Gastrocnemius medialis (tissue), 4 donors: ENCODE measurements at regions not wholly inside any gene's neighbourhood (a gene's known extent, or its start where the extent isn't known, plus 50 kb on each side); places are given as distances from the start of the nearest gene placed in this dataset.

ENCODE experiments used
- ATAC-seq, 2 donors: fragments of 150-250 bp; one replicate each; pipeline ENCODE4 v1.9.1; 2016
- DNase-seq, 2 donors: peaks; one replicate each; pipeline ENCODE4 v3.0.0-alpha.2; 2019
- H3K27ac ChIP-seq, 4 donors: fragments of 200-600 bp; sonication (generic); 1 replicate in 1 of 4; 2 replicates in 3 of 4; pipeline ENCODE4 v1.5.1; 2016 to 2018; ENCODE audit warnings: mild to moderate bottlenecking in 2 of 4, moderate library complexity in 1 of 4
- H3K27me3 ChIP-seq, 3 donors: fragments of 200-600 bp; sonication (generic) in 2 of 3; 1 replicate in 1 of 3; 2 replicates in 2 of 3; pipeline versions ENCODE4 v1.5.1 to v1.6.0; 2016 to 2019; ENCODE audit warnings: mild to moderate bottlenecking in 1 of 3, moderate library complexity in 1 of 3
- H3K36me3 ChIP-seq, 2 donors: fragments of 200-600 bp; sonication (generic) in 1 of 2; one replicate each; pipeline ENCODE4 v1.5.1; 2017 to 2018
- H3K4me1 ChIP-seq, 2 donors: fragments of 200-600 bp; sonication (generic) in 1 of 2; one replicate each; pipeline ENCODE4 v1.5.1; 2016 to 2017; ENCODE audit warnings: mild to moderate bottlenecking in 2 of 2
- H3K4me3 ChIP-seq, 4 donors: fragments of 200-600 bp; sonication (generic) in 3 of 4; 1 replicate in 1 of 4; 2 replicates in 3 of 4; pipeline ENCODE4 v1.5.1; 2016 to 2019; ENCODE audit warnings: mild to moderate bottlenecking in 2 of 4
- H3K9me3 ChIP-seq, 3 donors: fragments of 200-600 bp; sonication (generic) in 2 of 3; 1 replicate in 1 of 3; 2 replicates in 2 of 3; pipeline ENCODE4 v1.5.1; 2016 to 2019
- POLR2A ChIP-seq, 2 donors: fragments of 450-650 bp; IDR thresholded peaks; one replicate each; pipeline ENCODE4 v1.6.1; 2017; ENCODE audit warnings: antibody characterized with exemption in 2 of 2, mild to moderate bottlenecking in 2 of 2, moderate library complexity in 2 of 2
- in situ Hi-C, 4 donors: fragments of 200-750 bp; cut with MboI; loops; one replicate each; pipeline versions ENCODE4 v1.15.0 to v1.8.0; 2017; ENCODE audit warnings: low sequenced_read_pairs in 4 of 4
- intact Hi-C: fragments of 100-400 bp; cut with DNase I; formaldehyde crosslinking; loops from one replicate; pipeline ENCODE4 v1.15.1; 2023; ENCODE audit warnings: low total_unique reads
- TF ChIP-seq, protein P1 (sequence below), 5 experiments: fragments of 450-650 bp in 3 of 5; fragments of 200-600 bp in 2 of 5; sonication (generic) in 2 of 5; IDR thresholded peaks in 4 of 5; conservative IDR thresholded peaks in 1 of 5; 1 replicate in 4 of 5; 2 replicates in 1 of 5; pipeline ENCODE4 v1.5.1; 2016 to 2019; ENCODE audit warnings: antibody characterized with exemption in 5 of 5, mild to moderate bottlenecking in 3 of 5, moderate library complexity in 3 of 5

DNA sequence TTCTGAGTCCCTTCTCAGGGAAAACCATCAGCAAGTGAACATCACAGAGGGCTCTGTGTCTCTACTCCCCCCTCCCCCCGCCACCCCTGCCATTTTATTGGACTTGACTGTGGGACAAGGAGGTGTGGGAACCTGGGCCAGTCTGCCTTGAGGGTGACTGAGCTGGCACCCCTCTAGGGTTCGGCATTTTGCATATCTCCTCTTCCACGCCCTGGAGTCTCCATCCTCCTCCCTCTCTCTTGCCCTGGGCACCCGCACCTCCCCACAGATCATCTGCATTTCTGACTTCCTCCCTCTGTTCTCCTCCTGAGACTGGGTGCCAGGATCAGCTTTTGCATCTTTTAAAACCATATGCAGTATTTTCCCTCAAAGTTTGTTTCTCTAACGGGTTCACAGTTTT lies 107.1 kb upstream of the ERRFI1 start:
- TF ChIP-seq, protein P1, sequence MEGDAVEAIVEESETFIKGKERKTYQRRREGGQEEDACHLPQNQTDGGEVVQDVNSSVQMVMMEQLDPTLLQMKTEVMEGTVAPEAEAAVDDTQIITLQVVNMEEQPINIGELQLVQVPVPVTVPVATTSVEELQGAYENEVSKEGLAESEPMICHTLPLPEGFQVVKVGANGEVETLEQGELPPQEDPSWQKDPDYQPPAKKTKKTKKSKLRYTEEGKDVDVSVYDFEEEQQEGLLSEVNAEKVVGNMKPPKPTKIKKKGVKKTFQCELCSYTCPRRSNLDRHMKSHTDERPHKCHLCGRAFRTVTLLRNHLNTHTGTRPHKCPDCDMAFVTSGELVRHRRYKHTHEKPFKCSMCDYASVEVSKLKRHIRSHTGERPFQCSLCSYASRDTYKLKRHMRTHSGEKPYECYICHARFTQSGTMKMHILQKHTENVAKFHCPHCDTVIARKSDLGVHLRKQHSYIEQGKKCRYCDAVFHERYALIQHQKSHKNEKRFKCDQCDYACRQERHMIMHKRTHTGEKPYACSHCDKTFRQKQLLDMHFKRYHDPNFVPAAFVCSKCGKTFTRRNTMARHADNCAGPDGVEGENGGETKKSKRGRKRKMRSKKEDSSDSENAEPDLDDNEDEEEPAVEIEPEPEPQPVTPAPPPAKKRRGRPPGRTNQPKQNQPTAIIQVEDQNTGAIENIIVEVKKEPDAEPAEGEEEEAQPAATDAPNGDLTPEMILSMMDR (IDR thresholded peaks at IDR 0.05 in 4 of 5, conservative IDR thresholded peaks at IDR 0.05 in 1 of 5), result no peak
- no peak for TF ChIP-seq POLR2A (IDR thresholded peaks at IDR 0.05)
- in situ Hi-C loops, result no loop called here
- intact Hi-C loops, result no loop called here

DNA sequence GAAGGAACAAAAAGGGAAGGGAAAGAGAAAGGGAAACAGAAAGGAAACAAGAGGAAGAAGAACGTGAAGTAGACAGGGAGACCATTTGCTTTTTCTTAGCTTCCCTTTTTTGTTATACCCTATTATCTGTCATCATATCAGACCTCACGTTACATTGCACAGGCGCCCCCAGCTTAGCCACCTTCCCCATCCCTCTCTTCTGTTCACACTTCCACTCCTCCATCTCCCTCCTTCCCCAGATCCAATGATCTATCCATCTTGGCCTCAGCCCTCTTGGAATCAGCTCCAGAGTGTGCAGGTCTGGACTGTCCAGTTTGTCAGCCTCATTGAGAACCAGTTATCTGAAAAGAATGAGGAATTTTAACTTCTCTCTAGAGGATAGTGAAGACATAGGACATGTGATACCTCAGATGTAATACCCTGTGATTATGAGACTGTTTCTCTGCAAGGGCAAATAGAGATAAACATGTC lies 101.1 kb upstream of the ERRFI1 start:
- in situ Hi-C loops (no loop called here), intact Hi-C loops (no loop called here)
- H3K36me3 ChIP-seq, result no peaks in the 10 kb centered on the region
- H3K4me1 ChIP-seq, result no peaks in the 10 kb centered on the region
- H3K9me3 ChIP-seq, result no peaks in the 10 kb centered on the region
- TF ChIP-seq, protein P1 (IDR thresholded peaks at IDR 0.05 in 4 of 5, conservative IDR thresholded peaks at IDR 0.05 in 1 of 5), result no peak
- TF ChIP-seq POLR2A (IDR thresholded peaks at IDR 0.05), result no peak
- no peak overlapping the region for H3K4me3 ChIP-seq
- DNase-seq (no peak), ATAC-seq (peak; percentile 70 to 75)
- peak overlapping the region in 3 of 4 donors; percentile 34 to 51 (median 39) for H3K27ac ChIP-seq
- H3K27me3 ChIP-seq, result no peaks in the 10 kb centered on the region

More for the DNA sequence above, 107.1 kb upstream of the ERRFI1 start:
- no peak for ATAC-seq
- Histone ChIP-seq H3K36me3 (no peaks in the 10 kb centered on the region), H3K27me3 (no peaks in the 10 kb centered on the region), H3K4me3 (no peak overlapping the region), H3K27ac (peak overlapping the region; percentile 50 to 74 (median 69)), H3K9me3 (no peaks in the 10 kb centered on the region), H3K4me1 (peaks cover 5 to 36% of the 10 kb centered on the region in 2 donors)
- peak in 1 of 2 donors; percentile 29 for DNase-seq

DNA sequence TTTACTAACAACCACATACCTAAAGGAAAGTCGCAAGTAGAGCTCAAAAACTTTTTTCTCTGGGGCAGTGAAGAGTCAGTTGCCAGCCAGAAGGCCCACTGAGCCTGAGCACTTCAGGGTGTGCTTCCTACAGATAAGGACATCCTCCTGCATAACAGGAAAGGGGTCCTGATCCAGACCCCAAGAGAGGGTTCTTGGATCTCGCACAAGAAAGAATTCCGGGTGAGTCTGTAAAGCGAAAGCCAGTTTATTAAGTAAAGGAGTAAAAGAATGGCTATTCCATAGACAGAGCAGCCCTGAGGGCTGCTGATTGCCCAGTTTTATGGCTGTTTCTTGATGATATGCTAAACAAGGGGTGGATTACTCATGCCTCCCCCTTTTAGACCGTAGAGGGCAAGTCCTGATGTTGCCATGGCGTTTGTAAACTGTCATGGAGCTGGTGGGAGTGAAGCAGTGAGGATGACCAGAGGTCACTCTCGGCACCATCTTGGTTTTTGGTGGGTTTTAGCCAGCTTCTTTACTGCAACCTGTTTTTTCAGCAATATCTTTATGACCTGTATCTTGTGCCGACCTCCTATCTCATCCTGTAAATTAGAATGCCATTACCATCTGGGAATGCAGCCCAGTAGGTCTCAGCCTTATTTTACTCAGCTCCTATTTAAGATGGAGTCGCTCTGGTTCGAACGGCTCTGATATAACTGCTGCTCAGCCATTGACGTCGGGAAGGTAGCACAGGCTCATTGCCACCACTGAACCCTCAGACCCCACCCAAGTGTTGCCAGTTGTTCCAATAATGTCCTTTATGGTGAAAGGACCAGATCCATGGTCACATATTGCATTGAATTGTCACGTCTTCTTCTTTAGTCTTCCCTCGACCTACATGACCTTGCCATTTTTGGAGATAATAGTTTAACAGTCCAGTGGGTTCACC lies 96.6 kb upstream of the ERRFI1 start:
- Histone ChIP-seq H3K27me3 (no peaks in the 10 kb centered on the region), H3K9me3 (no peaks in the 10 kb centered on the region), H3K36me3 (no peaks in the 10 kb centered on the region), H3K27ac (peak overlapping the region in 2 of 4 donors; percentile 57 to 74), H3K4me3 (no peak overlapping the region), H3K4me1 (peaks cover 3 to 19% of the 10 kb centered on the region in 2 donors)
- intact Hi-C loops, result no loop called here
- peak in 1 of 2 donors; percentile 1 for DNase-seq
- TF ChIP-seq POLR2A (IDR thresholded peaks at IDR 0.05), result no peak
- TF ChIP-seq, protein P1 (IDR thresholded peaks at IDR 0.05 in 4 of 5, conservative IDR thresholded peaks at IDR 0.05 in 1 of 5), result no peak
- ATAC-seq, result no peak
- in situ Hi-C loops, result no loop called here

DNA sequence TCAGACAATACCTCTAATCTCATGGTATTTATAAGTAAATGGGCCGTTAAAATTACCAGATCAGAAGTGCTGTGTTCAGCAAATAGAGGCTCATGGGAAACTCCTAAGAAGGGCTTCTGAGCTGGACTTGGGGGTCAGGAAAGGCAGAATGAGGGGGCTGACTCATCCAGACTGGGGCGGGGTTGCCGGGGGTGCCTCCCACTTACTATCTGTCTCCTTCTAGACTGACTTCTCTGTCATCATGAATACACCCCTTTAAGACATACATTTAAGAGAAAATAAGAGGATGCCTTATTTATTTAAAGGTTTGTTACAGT lies 96.0 kb upstream of the ERRFI1 start:
- in situ Hi-C loops (no loop called here), intact Hi-C loops (no loop called here)
- Histone ChIP-seq H3K4me1 (peaks cover 3 to 19% of the 10 kb centered on the region in 2 donors), H3K9me3 (no peaks in the 10 kb centered on the region), H3K27ac (peak overlapping the region in 3 of 4 donors; percentile 57 to 74 (median 73)), H3K27me3 (no peaks in the 10 kb centered on the region), H3K4me3 (no peak overlapping the region), H3K36me3 (no peaks in the 10 kb centered on the region)
- ATAC-seq (no peak), DNase-seq (no peak)
- TF ChIP-seq POLR2A (IDR thresholded peaks at IDR 0.05), result no peak
- TF ChIP-seq, protein P1 (IDR thresholded peaks at IDR 0.05 in 4 of 5, conservative IDR thresholded peaks at IDR 0.05 in 1 of 5), result no peak
